Fibroblast of lung (primary cell): ENCODE measurements at regions not wholly inside any gene's neighbourhood (a gene's known extent, or its start where the extent isn't known, plus 50 kb on each side); places are given as distances from the start of the nearest gene placed in this dataset.

Source experiments
- DNase-seq, 2 donors: peaks; one replicate each; pipeline versions ENCODE4 v3.0.0 to v3.0.0-alpha.2; 2010; ENCODE audit warnings: low read depth in 2 of 2
- H2AFZ ChIP-seq: 2 replicates; pipeline ENCODE4 v1.5.1; 2012; ENCODE audit warnings: low read length, control low read depth, inconsistent platforms
- H3K27ac ChIP-seq: 2 replicates; pipeline ENCODE4 v1.5.1; 2011; ENCODE audit warnings: low read length, control low read depth; ENCODE audit not compliant: insufficient read depth
- H3K27me3 ChIP-seq: 2 replicates; pipeline ENCODE4 v1.5.1; 2011; ENCODE audit warnings: mild to moderate bottlenecking, low read length; ENCODE audit not compliant: control insufficient read depth, insufficient read depth
- H3K36me3 ChIP-seq: 2 replicates; pipeline ENCODE4 v1.5.1; 2011; ENCODE audit warnings: low read length; ENCODE audit not compliant: control insufficient read depth, insufficient read depth
- H3K4me1 ChIP-seq: 2 replicates; pipeline ENCODE4 v1.5.1; 2011; ENCODE audit warnings: low read length; ENCODE audit not compliant: control insufficient read depth, insufficient read depth; ENCODE audit errors: extremely low read depth
- H3K4me2 ChIP-seq: 2 replicates; pipeline ENCODE4 v1.5.1; 2011; ENCODE audit warnings: low read length, control low read depth; ENCODE audit not compliant: insufficient read depth; ENCODE audit errors: extremely low read depth
- H3K4me3 ChIP-seq, 4 experiments: fragments of 200-600 bp in 1 of 4; sonication (generic) in 1 of 4; replicated peaks in 1 of 4; 2 replicates each; pipeline ENCODE4 v1.5.1; 2011 to 2016; ENCODE audit warnings: low read length in 4 of 4, low read depth in 3 of 4, mild to moderate bottlenecking in 3 of 4, control low read depth in 2 of 4, inconsistent platforms in 1 of 4, mixed read lengths in 1 of 4; ENCODE audit not compliant: insufficient read depth in 1 of 4; ENCODE audit errors: control extremely low read depth in 1 of 4
- H3K79me2 ChIP-seq: 2 replicates; pipeline ENCODE4 v1.5.1; 2012; ENCODE audit warnings: mild to moderate bottlenecking, low read length, inconsistent platforms; ENCODE audit not compliant: control insufficient read depth, insufficient read depth
- H3K9ac ChIP-seq: 2 replicates; pipeline ENCODE4 v1.5.1; 2011; ENCODE audit warnings: mild to moderate bottlenecking, low read length, control low read depth; ENCODE audit not compliant: insufficient read depth
- H3K9me3 ChIP-seq: 2 replicates; pipeline ENCODE4 v1.5.1; 2012; ENCODE audit warnings: low read depth, low read length; ENCODE audit not compliant: control insufficient read depth, insufficient read depth
- H4K20me1 ChIP-seq: 2 replicates; pipeline ENCODE4 v1.5.1; 2011; ENCODE audit warnings: low read length; ENCODE audit not compliant: control insufficient read depth, insufficient read depth; ENCODE audit errors: extremely low read depth
- CTCF ChIP-seq, 2 donors: IDR thresholded peaks in 1 of 2; conservative IDR thresholded peaks in 1 of 2; 1 replicate in 1 of 2; 2 replicates in 1 of 2; pipeline ENCODE4 v1.5.1; 2011 to 2012; ENCODE audit warnings: low read length in 2 of 2, control low read depth in 1 of 2, inconsistent platforms in 1 of 2, low read depth in 1 of 2, mild to moderate bottlenecking in 1 of 2
- EZH2 ChIP-seq: IDR thresholded peaks from 2 replicates; pipeline ENCODE4 v1.5.1; 2012; ENCODE audit warnings: low read length, control low read depth, mild to moderate bottlenecking; ENCODE audit errors: missing control alignments

DNA sequence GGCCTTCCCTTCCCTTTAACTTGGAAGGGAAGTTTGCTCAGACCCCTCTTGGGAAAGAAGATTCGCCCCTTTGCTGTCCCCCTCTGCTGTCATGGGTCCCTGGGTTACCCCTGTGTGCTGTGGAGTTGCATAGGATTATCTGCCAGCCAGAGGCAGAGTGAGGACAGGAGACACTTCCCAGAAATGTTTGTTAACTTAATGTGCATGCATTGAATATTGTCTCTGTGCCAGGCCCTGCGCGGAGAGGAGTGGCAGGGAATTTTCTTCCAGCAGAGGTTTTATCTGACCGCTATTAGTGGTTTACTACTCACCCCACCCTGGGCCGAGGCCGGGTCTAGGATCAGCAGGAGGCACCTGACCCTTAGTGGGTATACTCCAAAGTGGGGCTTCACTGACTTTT, 894.8 kb downstream of the TBC1D22A start:
- no peak for TF ChIP-seq CTCF (conservative IDR thresholded peaks at IDR 0.05 in 1 of 2, IDR thresholded peaks at IDR 0.05 in 1 of 2; ENCODE audit: low read depth in 1 of 2, low read length in 2 of 2)
- no peak for TF ChIP-seq EZH2

DNA sequence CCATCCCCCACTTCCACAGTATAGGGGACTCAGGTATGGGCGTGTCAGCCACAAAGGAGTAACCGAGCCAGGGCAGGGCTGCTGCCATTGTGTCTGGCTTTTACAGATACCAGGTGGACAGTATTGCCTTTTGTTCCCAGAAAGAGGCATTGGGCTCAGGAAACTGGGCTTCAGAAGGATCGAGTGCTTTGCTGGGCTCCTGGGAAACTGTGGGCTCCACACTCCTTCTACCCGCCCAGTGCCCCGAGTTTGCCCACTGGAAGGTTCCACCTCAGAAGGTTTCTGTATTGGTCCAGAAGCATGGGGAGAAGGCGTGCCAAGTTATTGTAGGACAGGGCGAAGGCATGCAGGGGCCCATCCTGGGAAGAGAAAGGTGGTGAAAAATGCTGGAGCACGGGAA, 894.4 kb downstream of the TBC1D22A start:
- H3K4me2 ChIP-seq = no peak overlapping the region
- no peaks in the 10 kb centered on the region for H3K36me3 ChIP-seq

More for the DNA sequence above, 894.8 kb downstream of the TBC1D22A start:
- no peaks in the 10 kb centered on the region for H3K79me2 ChIP-seq
- no peaks in the 10 kb centered on the region for H3K4me1 ChIP-seq
- no peak overlapping the region for H3K4me3 ChIP-seq
- no peaks in the 10 kb centered on the region for H4K20me1 ChIP-seq
- no peaks in the 10 kb centered on the region for H3K27me3 ChIP-seq
- no peak overlapping the region for H3K4me2 ChIP-seq
- no peak overlapping the region for H2AFZ ChIP-seq
- DNase-seq = no peak
- no peak overlapping the region for H3K9ac ChIP-seq
- no peaks in the 10 kb centered on the region for H3K36me3 ChIP-seq
- no peak overlapping the region for H3K27ac ChIP-seq
- H3K9me3 ChIP-seq = no peaks in the 10 kb centered on the region

GRCh38 chr22:47655930-47656329, 893.5 kb downstream of the TBC1D22A start:
- Histone ChIP-seq H3K4me1 (no peaks in the 10 kb centered on the region), H4K20me1 (no peaks in the 10 kb centered on the region), H2AFZ (no peak overlapping the region), H3K4me2 (no peak overlapping the region), H3K9me3 (no peaks in the 10 kb centered on the region), H3K27ac (no peak overlapping the region), H3K36me3 (no peaks in the 10 kb centered on the region), H3K27me3 (no peaks in the 10 kb centered on the region), H3K79me2 (no peaks in the 10 kb centered on the region), H3K4me3 (no peak overlapping the region), H3K9ac (no peak overlapping the region)
- TF ChIP-seq EZH2 = no peak
- no peak for TF ChIP-seq CTCF (conservative IDR thresholded peaks at IDR 0.05 in 1 of 2, IDR thresholded peaks at IDR 0.05 in 1 of 2; ENCODE audit: low read depth in 1 of 2, low read length in 2 of 2)
- no peak for DNase-seq

More for the DNA sequence above, 894.4 kb downstream of the TBC1D22A start:
- Histone ChIP-seq H3K4me3 (no peak overlapping the region), H3K9me3 (no peaks in the 10 kb centered on the region), H3K27ac (no peak overlapping the region), H3K27me3 (no peaks in the 10 kb centered on the region), H4K20me1 (no peaks in the 10 kb centered on the region), H2AFZ (no peak overlapping the region), H3K79me2 (no peaks in the 10 kb centered on the region), H3K9ac (no peak overlapping the region), H3K4me1 (no peaks in the 10 kb centered on the region)
- no peak for DNase-seq
- TF ChIP-seq EZH2 (no peak), CTCF (conservative IDR thresholded peaks at IDR 0.05 in 1 of 2, IDR thresholded peaks at IDR 0.05 in 1 of 2; ENCODE audit: low read depth in 1 of 2, low read length in 2 of 2) (no peak)
